ENCODE measurements at regions not wholly inside any gene's neighbourhood (a gene's known extent, or its start where the extent isn't known, plus 50 kb on each side); places are given as distances from the start of the nearest gene placed in this dataset.
"Not testable (repeated sequence)": the region's sequence is repeated elsewhere in the genome, so short reads cannot be mapped to it uniquely, and the experiment has no call there.

GRCh38 chr11:29093416-29094120 is 923.3 kb downstream of the KCNA4 start:
- DNase-seq (ENCODE audit: extremely low spot score): no peak
- TF ChIP-seq TARDBP (IDR thresholded peaks at IDR 0.05) (no peak), CTBP1 (IDR thresholded peaks at IDR 0.05; ENCODE audit: borderline replicate concordance) (no peak), FOXA1 (IDR thresholded peaks at IDR 0.05) (no peak), SUZ12 (IDR thresholded peaks at IDR 0.05) (no peak), NFRKB (IDR thresholded peaks at IDR 0.05) (no peak), ZNF384 (IDR thresholded peaks at IDR 0.05) (no peak), FOXK2 (IDR thresholded peaks at IDR 0.05) (no peak)
- POLR2A ChIA-PET: no interaction called here
- CTCF ChIA-PET: no interaction called here

DNA sequence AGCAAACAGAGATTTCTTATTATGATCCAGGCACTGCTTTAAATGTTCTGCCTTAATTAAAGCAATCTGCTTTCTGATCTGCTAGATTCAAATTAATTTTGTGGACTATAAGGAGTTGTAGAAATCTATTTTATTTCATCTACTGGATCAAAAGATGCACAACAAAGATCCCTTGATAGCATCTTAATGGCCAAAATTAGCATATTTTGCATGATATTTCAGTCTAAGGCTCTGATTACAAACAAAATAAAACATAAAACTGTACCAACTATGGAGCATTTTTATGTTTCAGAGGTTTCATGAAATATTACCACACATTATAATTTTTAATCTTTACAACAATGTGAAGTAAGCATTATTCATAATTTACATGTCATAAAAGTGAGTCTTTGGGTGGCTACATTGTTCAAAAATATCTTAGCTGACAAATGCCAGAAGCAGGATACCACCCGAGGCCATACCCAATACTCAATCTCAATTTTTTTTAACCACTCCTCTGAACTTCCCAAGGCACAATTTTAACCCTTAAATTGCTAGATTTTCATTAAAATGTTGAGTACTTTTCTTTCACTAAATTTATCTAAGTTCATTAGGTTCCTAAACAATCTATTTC is 929.5 kb downstream of the KCNA4 start:
- TF ChIP-seq LEF1 (IDR thresholded peaks at IDR 0.05; ENCODE audit: borderline replicate concordance) (no peak), ARNT (IDR thresholded peaks at IDR 0.05) (no peak), SP1 (IDR thresholded peaks at IDR 0.05) (no peak), SUZ12 (IDR thresholded peaks at IDR 0.05) (no peak), PKNOX1 (IDR thresholded peaks at IDR 0.05) (no peak)
- DNase-seq (ENCODE audit: extremely low spot score): no peak
- POLR2A ChIA-PET: no interaction called here
- CTCF ChIA-PET: no interaction called here

DNA sequence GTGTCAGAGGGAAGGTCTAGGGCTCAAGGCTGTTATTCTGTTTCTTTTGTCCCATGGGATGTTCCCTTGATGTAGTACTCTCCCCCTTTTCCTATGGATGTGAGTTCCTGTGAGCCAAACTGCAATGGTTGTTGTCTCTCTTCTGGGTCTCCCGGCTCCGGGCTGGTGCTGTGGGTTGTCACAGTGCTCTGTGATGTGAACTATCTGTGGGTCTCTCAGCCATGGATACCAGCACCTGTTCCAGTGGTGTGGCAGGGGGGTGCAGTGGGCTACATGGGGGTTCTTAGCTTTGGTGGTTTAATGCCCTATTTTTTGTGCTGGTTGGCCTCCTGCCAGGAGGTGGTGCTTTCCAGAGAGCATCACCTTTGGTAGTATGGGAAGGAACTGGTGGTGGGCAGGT is 941.1 kb downstream of the KCNA4 start:
- CTCF ChIA-PET: no interaction called here
- POLR2A ChIA-PET: no interaction called here
- TF ChIP-seq TARDBP (IDR thresholded peaks at IDR 0.05): no peak
- TF ChIP-seq LEF1 (IDR thresholded peaks at IDR 0.05; ENCODE audit: borderline replicate concordance): no peak
- no peak for TF ChIP-seq FOXK2 (IDR thresholded peaks at IDR 0.05)
- no peak for TF ChIP-seq SUZ12 (IDR thresholded peaks at IDR 0.05)
- no peak for TF ChIP-seq CTBP1 (IDR thresholded peaks at IDR 0.05; ENCODE audit: borderline replicate concordance)
- TF ChIP-seq ZNF384 (IDR thresholded peaks at IDR 0.05): no peak
- no peak for TF ChIP-seq NFRKB (IDR thresholded peaks at IDR 0.05)
- no peak for TF ChIP-seq ELF4 (IDR thresholded peaks at IDR 0.05)
- no peak for TF ChIP-seq L3MBTL2 (conservative IDR thresholded peaks at IDR 0.05)
- TF ChIP-seq FOXA1 (IDR thresholded peaks at IDR 0.05): no peak
- TF ChIP-seq HDGF (IDR thresholded peaks at IDR 0.05; ENCODE audit: borderline replicate concordance): no peak
- TF ChIP-seq FOXM1 (IDR thresholded peaks at IDR 0.05; ENCODE audit: borderline replicate concordance): no peak
- no peak for TF ChIP-seq SP1 (IDR thresholded peaks at IDR 0.05)
- no peak for TF ChIP-seq BHLHE40 (IDR thresholded peaks at IDR 0.05; ENCODE audit: borderline replicate concordance)
- TF ChIP-seq PKNOX1 (IDR thresholded peaks at IDR 0.05): no peak
- no peak for TF ChIP-seq ARNT (IDR thresholded peaks at IDR 0.05)
- no peak for DNase-seq (ENCODE audit: extremely low spot score)

GRCh38 chr11:29063630-29064361 is 953.0 kb downstream of the KCNA4 start:
- no peak for TF ChIP-seq FOXK2 (IDR thresholded peaks at IDR 0.05)
- TF ChIP-seq HDGF (IDR thresholded peaks at IDR 0.05; ENCODE audit: borderline replicate concordance): no peak
- TF ChIP-seq ARNT (IDR thresholded peaks at IDR 0.05): no peak
- no peak for TF ChIP-seq FOXM1 (IDR thresholded peaks at IDR 0.05; ENCODE audit: borderline replicate concordance)
- no peak for TF ChIP-seq L3MBTL2 (conservative IDR thresholded peaks at IDR 0.05)
- no peak for TF ChIP-seq SUZ12 (IDR thresholded peaks at IDR 0.05)
- no peak for TF ChIP-seq LEF1 (IDR thresholded peaks at IDR 0.05; ENCODE audit: borderline replicate concordance)
- no peak for TF ChIP-seq PKNOX1 (IDR thresholded peaks at IDR 0.05)
- TF ChIP-seq ZNF384 (IDR thresholded peaks at IDR 0.05): no peak
- no peak for TF ChIP-seq BHLHE40 (IDR thresholded peaks at IDR 0.05; ENCODE audit: borderline replicate concordance)
- no peak for TF ChIP-seq CTBP1 (IDR thresholded peaks at IDR 0.05; ENCODE audit: borderline replicate concordance)
- TF ChIP-seq NFRKB (IDR thresholded peaks at IDR 0.05): no peak
- TF ChIP-seq TARDBP (IDR thresholded peaks at IDR 0.05): no peak
- TF ChIP-seq SP1 (IDR thresholded peaks at IDR 0.05): no peak
- no peak for DNase-seq (ENCODE audit: extremely low spot score)
- POLR2A ChIA-PET: no interaction called here
- CTCF ChIA-PET: no interaction called here

DNA sequence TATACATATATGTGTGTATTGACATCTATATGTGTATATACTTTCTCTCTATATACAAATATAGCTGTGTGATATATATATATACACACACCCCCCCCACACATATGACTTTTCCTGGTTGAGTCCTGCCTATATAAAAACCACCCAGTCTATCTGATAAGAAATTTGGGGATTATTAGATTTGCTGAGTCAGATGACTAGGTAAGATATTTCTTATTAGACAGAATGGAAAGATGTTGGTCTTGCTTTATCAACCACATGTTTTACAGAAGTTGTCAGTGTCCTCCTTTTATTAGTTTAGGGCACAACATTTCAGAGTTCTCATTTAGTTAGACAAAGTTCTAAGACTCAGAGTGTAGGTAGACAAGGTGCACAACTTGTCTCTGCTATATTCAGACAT is 953.3 kb downstream of the METTL15 start:
- ChIA-PET POLR2A (no interaction called here), CTCF (no interaction called here)
- no peak for TF ChIP-seq HDGF (IDR thresholded peaks at IDR 0.05; ENCODE audit: borderline replicate concordance)
- TF ChIP-seq FOXA1 (IDR thresholded peaks at IDR 0.05): no peak
- no peak for TF ChIP-seq PKNOX1 (IDR thresholded peaks at IDR 0.05)
- TF ChIP-seq ARNT (IDR thresholded peaks at IDR 0.05): no peak
- TF ChIP-seq NFRKB (IDR thresholded peaks at IDR 0.05): no peak
- TF ChIP-seq CTBP1 (IDR thresholded peaks at IDR 0.05; ENCODE audit: borderline replicate concordance): no peak
- no peak for TF ChIP-seq LEF1 (IDR thresholded peaks at IDR 0.05; ENCODE audit: borderline replicate concordance)
- DNase-seq (ENCODE audit: extremely low spot score): no peak

DNA sequence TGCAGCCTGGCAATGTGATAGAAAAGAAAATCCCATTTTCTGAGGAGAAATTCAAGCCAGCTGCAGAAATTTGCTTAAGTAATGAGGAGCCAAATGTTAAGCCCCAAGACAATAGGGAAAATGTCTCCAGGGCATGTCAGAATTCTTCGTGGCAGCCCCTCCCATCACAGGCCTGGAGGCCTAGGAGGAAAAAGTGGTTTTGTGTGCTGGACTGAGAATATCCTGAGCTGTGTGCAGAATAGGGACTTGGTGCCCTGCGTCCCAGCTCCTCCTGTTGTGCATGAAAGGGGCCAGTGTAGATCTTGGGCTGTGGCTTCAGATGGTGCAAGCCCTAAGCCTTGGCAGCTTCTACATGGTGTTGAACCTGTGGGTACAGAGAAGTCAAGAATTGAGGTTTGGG is 948.3 kb downstream of the METTL15 start:
- CTCF ChIA-PET; POLR2A ChIA-PET; DNase-seq (ENCODE audit: extremely low spot score): not testable (repeated sequence)
